Activated naive CD8-positive, alpha-beta T cell treated with anti-CD3 and anti-CD28 coated beads, Interleukin-2, amount 50 U/mL, for 24 hours (primary cell): ENCODE measurements at regions not wholly inside any gene's neighbourhood (a gene's known extent, or its start where the extent isn't known, plus 50 kb on each side); places are given as distances from the start of the nearest gene placed in this dataset.

Experiments used
- ATAC-seq: fragments of 150-1000 bp; cut with Tn5 transposase; one replicate; pipeline ENCODE4 v1.10.0; 2021
- DNase-seq: peaks from one replicate; pipeline ENCODE4 v3.0.0; 2021
- H3K27ac Mint-ChIP-seq: one replicate; pipeline ENCODE4 v1.8.0; 2021; ENCODE audit warnings: mild to moderate bottlenecking, mixed read lengths
- H3K27me3 Mint-ChIP-seq: one replicate; pipeline ENCODE4 v1.8.0; 2021; ENCODE audit warnings: mixed read lengths
- H3K36me3 Mint-ChIP-seq: one replicate; pipeline ENCODE4 v1.8.0; 2021; ENCODE audit warnings: low read depth, mixed read lengths
- H3K4me1 Mint-ChIP-seq: one replicate; pipeline ENCODE4 v1.8.0; 2021; ENCODE audit warnings: mixed read lengths
- H3K4me3 Mint-ChIP-seq: one replicate; pipeline ENCODE4 v1.8.0; 2021; ENCODE audit warnings: mild to moderate bottlenecking, moderate library complexity, mixed read lengths
- H3K9me3 Mint-ChIP-seq: one replicate; pipeline ENCODE4 v1.8.0; 2021; ENCODE audit warnings: mixed read lengths

DNA sequence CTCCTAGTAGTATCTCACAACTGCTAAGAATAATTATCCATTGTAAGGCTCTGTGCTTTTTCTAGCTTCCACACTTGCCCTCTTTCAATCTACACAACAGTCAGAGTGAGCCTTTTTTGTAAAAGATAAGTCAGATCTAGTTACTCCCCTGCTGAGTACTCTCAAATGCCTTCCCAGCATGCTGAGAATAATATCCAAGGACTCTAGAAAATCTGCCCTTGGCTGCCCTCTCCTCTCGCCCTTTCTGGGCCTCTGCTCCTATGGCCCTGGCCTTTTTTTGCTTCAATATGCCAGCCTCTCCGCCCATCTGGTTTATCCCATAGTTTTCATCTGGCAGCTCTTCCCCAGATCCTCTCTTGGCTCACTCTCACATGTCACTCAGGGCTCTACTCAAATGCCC, 455.9 kb upstream of the UBE2E3 start:
- Mint-ChIP-seq H3K27me3 (no peaks in the 10 kb centered on the region), H3K9me3 (peaks cover 5% of the 10 kb centered on the region), H3K36me3 (no peaks in the 10 kb centered on the region), H3K4me1 (no peaks in the 10 kb centered on the region), H3K4me3 (no peak overlapping the region), H3K27ac (no peak overlapping the region)
- DNase-seq (no peak), ATAC-seq (no peak)

DNA sequence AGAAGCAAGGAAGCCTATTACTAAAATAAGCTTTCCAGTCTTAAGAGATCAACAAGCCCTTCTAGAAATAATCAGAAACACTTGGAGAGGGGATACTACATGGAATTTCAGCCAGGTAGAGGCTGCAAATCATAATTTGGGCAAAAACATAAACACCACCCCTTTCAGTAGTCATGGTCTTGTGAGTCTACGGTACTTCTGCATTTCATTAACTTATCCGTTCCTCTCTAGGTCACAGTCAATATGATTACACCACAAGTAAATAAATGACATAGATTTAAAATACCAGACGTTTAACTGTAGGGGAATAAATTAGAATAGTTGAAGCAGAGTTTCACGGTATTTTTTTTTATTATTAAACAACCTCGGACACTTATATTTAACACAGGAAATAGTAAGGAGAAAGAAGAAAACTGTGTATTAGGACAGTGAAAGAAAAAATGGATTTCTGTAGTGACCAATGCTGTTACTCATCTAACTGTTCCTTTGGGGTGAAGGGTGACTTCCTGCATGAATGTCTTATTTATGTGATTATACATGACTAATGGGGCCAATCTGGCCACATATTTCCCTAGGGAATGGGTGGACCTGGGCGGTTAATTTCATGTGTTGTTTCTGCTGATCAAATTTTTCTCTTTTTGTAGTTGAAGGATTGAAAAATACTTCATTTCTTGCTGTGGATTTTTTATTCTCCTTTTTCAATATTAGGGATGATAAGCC, 456.6 kb upstream of the UBE2E3 start:
- no peaks in the 10 kb centered on the region for H3K27me3 Mint-ChIP-seq
- ATAC-seq: no peak
- H3K36me3 Mint-ChIP-seq: no peaks in the 10 kb centered on the region
- no peak for DNase-seq
- H3K9me3 Mint-ChIP-seq: peaks cover 5% of the 10 kb centered on the region
- no peaks in the 10 kb centered on the region for H3K4me1 Mint-ChIP-seq
- H3K27ac Mint-ChIP-seq: no peak overlapping the region
- H3K4me3 Mint-ChIP-seq: no peak overlapping the region

DNA sequence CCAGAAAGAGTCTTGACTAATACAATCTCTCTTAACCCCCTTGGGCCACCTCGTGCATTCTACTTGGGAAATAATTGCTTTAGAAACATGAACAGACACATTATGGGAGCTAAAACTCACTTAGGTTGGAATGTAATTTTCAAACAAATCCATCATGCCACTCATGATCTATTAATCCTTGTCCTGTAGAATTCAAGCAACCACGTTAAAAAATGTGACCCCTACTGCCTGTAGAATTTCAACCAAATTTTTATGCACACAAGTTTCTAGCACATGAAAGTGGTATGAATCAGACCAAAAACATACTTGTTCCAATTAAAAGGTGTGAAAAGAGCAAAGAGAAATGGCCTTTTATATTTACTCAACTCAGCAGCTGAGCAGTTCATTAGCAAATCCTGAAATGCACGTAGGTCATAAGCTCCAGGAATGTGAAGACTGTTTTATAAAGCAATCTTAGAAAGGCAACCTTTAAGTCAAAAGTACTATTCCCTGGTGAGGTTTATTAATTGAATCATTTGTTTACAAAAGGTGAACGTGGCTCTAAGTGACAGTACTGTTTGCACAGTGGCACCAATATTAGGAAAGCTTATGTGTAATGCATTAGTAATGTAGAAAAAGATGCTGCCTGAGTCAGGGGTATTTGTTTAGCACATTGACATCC, 459.4 kb upstream of the UBE2E3 start:
- Mint-ChIP-seq H3K27me3 (peaks cover 2% of the 10 kb centered on the region), H3K4me1 (no peaks in the 10 kb centered on the region), H3K36me3 (no peaks in the 10 kb centered on the region), H3K9me3 (no peaks in the 10 kb centered on the region), H3K27ac (no peak overlapping the region), H3K4me3 (no peak overlapping the region)
- ATAC-seq (no peak), DNase-seq (no peak)

DNA sequence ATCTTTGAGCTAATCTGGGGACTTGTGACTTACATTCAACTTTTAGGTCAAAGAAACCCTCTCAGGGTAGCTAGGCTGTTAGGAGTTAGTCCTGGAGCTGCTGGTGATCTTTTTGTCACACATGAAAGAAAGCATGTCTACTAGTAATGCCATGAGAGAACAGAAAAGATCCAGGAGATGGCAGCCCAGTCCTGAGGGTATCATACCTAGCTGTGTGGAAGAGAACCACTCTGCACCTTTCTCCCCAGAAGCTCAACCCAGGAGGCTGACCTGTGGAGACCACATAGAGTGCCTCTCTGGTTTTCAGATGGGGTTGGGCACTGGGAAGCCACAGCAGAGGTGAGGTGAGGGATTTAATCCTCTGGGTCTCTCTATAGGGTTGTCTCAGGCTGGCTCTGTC, 460.2 kb upstream of the UBE2E3 start:
- Mint-ChIP-seq H3K36me3 (no peaks in the 10 kb centered on the region), H3K27ac (no peak overlapping the region), H3K9me3 (no peaks in the 10 kb centered on the region), H3K4me3 (no peak overlapping the region), H3K4me1 (no peaks in the 10 kb centered on the region), H3K27me3 (peaks cover 2% of the 10 kb centered on the region)
- no peak for DNase-seq
- no peak for ATAC-seq

DNA sequence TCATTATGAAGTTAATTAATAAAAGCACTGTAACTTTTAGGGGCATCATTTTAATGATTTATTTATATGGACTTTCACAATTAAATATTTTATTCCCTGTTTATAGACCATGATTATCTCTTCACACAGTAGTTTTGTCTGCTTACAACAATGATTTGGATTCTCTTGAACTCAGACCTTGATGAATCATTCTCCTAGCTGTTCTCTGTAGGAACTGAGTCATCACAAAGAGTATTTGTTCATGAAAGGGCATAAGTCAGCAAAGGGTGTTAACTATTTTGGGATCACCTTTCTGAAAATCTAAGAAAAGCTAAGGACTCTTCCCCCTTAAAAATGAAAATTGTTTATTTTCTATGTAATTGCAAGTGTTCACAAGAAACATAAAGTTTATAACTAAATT, 461.1 kb upstream of the UBE2E3 start:
- no peaks in the 10 kb centered on the region for H3K4me1 Mint-ChIP-seq
- ATAC-seq (no peak), DNase-seq (no peak)
- no peaks in the 10 kb centered on the region for H3K36me3 Mint-ChIP-seq
- H3K4me3 Mint-ChIP-seq: no peak overlapping the region
- H3K27me3 Mint-ChIP-seq: peaks cover 2% of the 10 kb centered on the region
- no peak overlapping the region for H3K27ac Mint-ChIP-seq
- no peaks in the 10 kb centered on the region for H3K9me3 Mint-ChIP-seq

DNA sequence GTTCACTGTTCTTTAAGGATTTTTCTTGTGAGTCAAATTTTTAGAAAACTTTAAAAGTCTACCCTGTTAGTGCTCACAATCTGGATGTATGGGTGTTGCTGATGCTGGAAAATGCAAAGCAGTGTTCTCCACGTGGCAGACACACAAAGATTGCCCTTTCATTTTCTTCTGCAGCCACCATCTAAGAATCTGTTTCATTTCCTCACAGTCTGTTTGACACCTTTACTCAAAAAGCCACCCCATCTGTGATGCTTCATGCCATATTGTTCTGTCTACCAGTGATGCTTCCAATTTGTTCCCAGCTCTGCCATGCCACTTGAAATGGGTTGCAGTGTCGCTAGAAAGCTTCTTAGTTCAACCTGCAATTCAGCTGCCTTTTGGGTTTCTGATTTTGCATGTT, 464.2 kb upstream of the UBE2E3 start:
- Mint-ChIP-seq H3K36me3 (no peaks in the 10 kb centered on the region), H3K4me1 (no peaks in the 10 kb centered on the region), H3K9me3 (no peaks in the 10 kb centered on the region), H3K27me3 (peaks cover 2% of the 10 kb centered on the region), H3K4me3 (no peak overlapping the region), H3K27ac (no peak overlapping the region)
- ATAC-seq: no peak
- no peak for DNase-seq

DNA sequence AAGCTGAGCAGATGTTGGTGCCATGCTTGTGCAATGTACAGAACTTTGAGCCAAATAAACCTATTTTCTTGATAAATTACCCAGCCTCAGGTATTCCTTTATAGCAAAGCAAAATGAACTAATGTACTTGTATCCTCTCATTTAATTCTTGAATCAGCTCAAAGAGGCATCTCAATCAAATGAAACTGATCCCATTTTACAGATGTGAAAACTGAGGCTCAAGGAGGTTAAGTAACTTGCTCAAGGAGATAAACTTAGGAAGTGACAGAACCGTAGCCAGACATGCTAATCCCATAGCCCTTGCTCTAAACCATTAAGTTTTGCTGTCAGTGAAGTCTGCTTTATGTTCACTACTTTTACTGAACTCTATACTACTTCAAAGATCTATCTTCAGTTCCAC, 467.0 kb upstream of the UBE2E3 start:
- no peaks in the 10 kb centered on the region for H3K36me3 Mint-ChIP-seq
- no peak overlapping the region for H3K27ac Mint-ChIP-seq
- ATAC-seq (no peak), DNase-seq (no peak)
- no peaks in the 10 kb centered on the region for H3K9me3 Mint-ChIP-seq
- peaks cover 2% of the 10 kb centered on the region for H3K27me3 Mint-ChIP-seq
- H3K4me1 Mint-ChIP-seq: no peaks in the 10 kb centered on the region
- H3K4me3 Mint-ChIP-seq: no peak overlapping the region

DNA sequence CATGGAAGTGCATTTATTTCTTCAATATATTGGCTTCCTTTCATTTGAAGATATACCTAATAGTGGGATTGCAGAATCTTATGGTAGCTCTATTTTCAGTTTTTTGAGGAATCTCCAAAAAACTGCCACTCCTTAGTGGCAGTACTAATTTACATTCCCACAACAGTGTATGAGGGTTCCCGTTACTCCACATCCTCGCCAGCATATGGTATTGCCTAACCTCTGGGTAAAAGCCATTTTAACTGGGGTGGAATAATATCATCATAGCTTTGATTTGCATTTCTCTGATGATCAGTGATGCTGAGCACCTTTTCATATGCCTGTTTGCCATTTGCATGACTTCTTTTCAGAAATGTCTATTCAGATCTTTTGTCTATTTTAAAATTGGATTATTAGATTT, 471.9 kb upstream of the UBE2E3 start:
- DNase-seq (no peak), ATAC-seq (no peak)
- no peaks in the 10 kb centered on the region for H3K9me3 Mint-ChIP-seq
- no peaks in the 10 kb centered on the region for H3K27me3 Mint-ChIP-seq
- no peak overlapping the region for H3K27ac Mint-ChIP-seq
- no peak overlapping the region for H3K4me3 Mint-ChIP-seq
- no peaks in the 10 kb centered on the region for H3K36me3 Mint-ChIP-seq
- H3K4me1 Mint-ChIP-seq: no peaks in the 10 kb centered on the region

DNA sequence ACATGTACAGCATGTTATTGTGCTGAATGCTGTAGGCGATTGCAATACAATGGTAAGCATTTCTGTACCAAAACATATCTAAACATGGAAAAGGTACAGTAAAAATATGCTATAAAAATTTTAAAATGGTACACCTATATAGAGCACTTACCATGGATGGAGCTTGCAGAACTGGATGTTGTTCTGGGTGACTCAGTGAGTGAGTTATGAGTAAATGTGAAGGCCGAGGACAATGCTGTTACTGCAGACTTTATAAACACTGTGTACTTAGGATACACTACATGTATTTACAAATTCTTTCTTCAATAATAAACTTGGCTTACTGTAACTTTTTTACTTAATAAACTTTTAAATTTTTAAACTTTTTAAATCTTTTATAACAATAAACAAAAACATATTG, 473.4 kb upstream of the UBE2E3 start:
- no peak for DNase-seq
- ATAC-seq: no peak
- Mint-ChIP-seq H3K4me3 (no peak overlapping the region), H3K36me3 (no peaks in the 10 kb centered on the region), H3K4me1 (no peaks in the 10 kb centered on the region), H3K9me3 (no peaks in the 10 kb centered on the region), H3K27ac (no peak overlapping the region), H3K27me3 (no peaks in the 10 kb centered on the region)

DNA sequence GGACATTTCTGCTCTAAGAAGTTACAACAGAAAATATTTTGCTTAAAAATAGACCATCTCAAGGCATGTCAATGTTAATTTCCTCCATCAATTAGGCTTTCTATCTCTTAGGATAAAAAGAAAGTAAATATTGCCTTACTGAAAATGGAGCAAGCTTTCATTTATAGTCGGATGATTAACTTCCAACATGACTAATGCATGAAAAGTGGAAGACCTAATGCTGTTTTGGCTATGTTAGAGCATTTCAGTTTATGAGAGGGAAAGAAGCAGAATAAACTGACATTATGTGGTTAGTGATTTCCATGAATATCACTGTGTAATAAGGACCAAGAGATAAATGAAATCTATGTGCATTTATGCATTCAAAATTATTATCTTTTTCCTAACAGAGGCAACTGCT, 475.2 kb upstream of the UBE2E3 start:
- no peaks in the 10 kb centered on the region for H3K36me3 Mint-ChIP-seq
- H3K4me3 Mint-ChIP-seq: no peak overlapping the region
- no peak overlapping the region for H3K27ac Mint-ChIP-seq
- no peaks in the 10 kb centered on the region for H3K9me3 Mint-ChIP-seq
- no peak for ATAC-seq
- no peaks in the 10 kb centered on the region for H3K4me1 Mint-ChIP-seq
- H3K27me3 Mint-ChIP-seq: no peaks in the 10 kb centered on the region
- no peak for DNase-seq

DNA sequence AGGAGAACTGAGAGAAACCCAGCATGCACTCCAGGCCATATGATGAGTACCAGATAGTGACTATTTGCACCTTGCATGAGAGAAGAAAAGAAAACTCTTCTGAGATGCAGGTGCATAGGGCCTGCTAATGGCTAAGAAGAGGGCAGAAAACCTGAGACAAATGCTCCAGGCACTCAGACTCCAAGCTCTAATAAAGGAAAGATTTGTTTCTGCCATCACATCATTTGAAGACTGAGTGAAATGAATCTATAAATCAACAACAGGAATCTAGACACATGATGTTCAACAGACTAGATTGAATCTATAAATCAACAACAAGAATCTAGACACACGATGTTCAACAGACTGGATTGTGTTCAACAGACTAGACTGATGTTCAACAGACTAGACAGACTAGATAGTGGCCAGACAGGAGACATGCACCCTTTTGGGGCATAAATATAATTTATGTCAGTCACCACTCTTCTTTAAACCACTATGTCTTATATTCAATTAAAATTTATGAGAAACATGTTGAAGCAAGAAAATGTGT, 482.7 kb upstream of the UBE2E3 start:
- no peak for DNase-seq
- Mint-ChIP-seq H3K4me1 (no peaks in the 10 kb centered on the region), H3K4me3 (no peak overlapping the region), H3K27ac (no peak overlapping the region), H3K36me3 (no peaks in the 10 kb centered on the region), H3K27me3 (no peaks in the 10 kb centered on the region), H3K9me3 (peaks cover 10% of the 10 kb centered on the region)
- ATAC-seq: no peak

DNA sequence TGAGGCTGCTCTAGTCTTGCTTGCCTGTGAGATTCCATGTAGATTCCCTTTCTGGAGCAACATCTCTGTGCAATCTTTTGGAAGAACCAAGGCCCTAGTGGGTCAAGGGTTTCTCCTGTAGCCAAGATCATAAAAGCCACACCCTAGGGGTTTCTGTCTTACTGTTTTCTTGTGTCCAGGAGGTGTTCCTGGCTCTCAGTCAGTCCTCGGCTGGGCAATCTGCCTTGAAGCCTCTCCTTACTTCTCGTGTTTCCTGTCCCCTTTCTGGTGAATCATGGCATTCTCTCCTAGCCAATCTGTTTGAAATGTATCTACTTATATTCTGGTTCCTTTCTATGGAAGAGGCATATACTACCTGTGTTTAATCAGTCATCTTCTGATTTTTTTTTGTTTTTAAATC, 484.8 kb upstream of the UBE2E3 start:
- Mint-ChIP-seq H3K9me3 (peaks cover 13% of the 10 kb centered on the region), H3K4me3 (no peak overlapping the region), H3K4me1 (no peaks in the 10 kb centered on the region), H3K27ac (no peak overlapping the region), H3K27me3 (no peaks in the 10 kb centered on the region), H3K36me3 (no peaks in the 10 kb centered on the region)
- ATAC-seq: no peak
- no peak for DNase-seq

DNA sequence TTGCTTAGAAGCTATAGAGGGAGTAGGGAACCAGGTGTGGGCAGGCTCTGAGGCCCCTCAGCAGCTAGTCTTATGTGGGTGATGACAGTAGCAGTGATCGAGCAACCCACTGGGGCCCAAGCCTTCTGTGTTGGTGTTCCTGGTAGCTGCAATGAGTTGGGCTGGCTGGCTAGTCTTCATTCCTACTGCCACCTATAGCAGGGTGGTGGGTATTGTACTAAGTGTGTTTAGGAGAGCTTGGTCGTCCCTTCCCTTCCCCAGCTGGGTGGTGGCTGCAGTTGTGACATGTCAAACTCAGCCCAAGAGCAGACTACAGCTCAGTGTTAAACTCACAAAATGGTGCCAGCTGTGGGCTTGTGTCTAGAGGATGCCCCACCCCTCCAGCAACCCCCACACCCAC, 486.1 kb upstream of the UBE2E3 start:
- Mint-ChIP-seq H3K9me3 (peaks cover 18% of the 10 kb centered on the region), H3K4me1 (no peaks in the 10 kb centered on the region), H3K36me3 (no peaks in the 10 kb centered on the region), H3K4me3 (no peak overlapping the region), H3K27ac (no peak overlapping the region), H3K27me3 (no peaks in the 10 kb centered on the region)
- DNase-seq (no peak), ATAC-seq (no peak)

DNA sequence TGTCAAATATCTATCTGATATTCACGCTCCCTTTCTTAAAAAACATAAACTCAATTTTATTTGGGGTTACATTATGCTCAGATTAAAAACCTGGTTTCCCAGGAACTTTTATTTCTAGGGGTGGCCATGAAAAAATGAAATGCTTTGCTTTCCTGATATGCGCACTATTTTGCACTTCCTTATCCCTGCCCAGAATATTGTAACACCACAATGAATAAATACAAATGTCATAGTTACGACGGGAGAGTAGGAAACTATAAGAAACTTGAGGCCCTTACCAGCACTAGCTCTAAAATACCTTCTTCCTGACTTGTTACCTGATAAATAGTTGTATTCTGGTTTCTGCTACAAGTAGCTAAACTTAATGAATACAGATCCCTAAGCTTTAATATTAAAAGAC, 475.6 kb upstream of the CWC22 start:
- Mint-ChIP-seq H3K9me3 (peaks cover 4% of the 10 kb centered on the region), H3K27ac (no peak overlapping the region), H3K27me3 (no peaks in the 10 kb centered on the region), H3K4me3 (no peak overlapping the region), H3K4me1 (no peaks in the 10 kb centered on the region), H3K36me3 (no peaks in the 10 kb centered on the region)
- DNase-seq: no peak
- no peak for ATAC-seq

DNA sequence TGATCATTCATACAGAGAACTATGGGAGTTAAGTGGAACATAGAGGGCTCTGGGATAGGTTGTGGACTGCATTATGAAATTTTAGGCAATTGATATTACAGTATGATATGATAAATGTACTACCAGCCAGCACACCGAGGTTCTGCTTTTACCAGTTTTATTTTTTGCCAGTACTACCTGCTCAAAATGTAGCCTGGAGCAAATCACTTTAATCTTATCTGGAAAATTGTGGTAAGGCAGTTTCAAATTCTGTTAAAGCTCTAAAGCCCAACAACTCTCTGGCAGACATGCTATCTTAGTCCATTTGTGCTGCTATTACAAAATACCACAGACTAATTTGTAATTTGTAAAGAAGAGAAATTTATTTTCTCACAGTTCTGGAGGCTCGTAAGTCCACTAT, 474.9 kb upstream of the CWC22 start:
- Mint-ChIP-seq H3K27ac (no peak overlapping the region), H3K9me3 (peaks cover 4% of the 10 kb centered on the region), H3K4me1 (no peaks in the 10 kb centered on the region), H3K36me3 (no peaks in the 10 kb centered on the region), H3K27me3 (no peaks in the 10 kb centered on the region), H3K4me3 (no peak overlapping the region)
- ATAC-seq: no peak
- no peak for DNase-seq
